ENCODE measurements at regions not wholly inside any gene's neighbourhood (a gene's known extent, or its start where the extent isn't known, plus 50 kb on each side); places are given as distances from the start of the nearest gene placed in this dataset.
"Not testable (repeated sequence)": the region's sequence is repeated elsewhere in the genome, so short reads cannot be mapped to it uniquely, and the experiment has no call there.

- DNase-seq = no peak
Measured at GRCh38 chr12:105423237-105423636, 92.7 kb downstream of the C12orf75 start.

GRCh38 chr12:105423921-105424320 lies 93.4 kb downstream of the C12orf75 start:
- no peak for DNase-seq

DNA sequence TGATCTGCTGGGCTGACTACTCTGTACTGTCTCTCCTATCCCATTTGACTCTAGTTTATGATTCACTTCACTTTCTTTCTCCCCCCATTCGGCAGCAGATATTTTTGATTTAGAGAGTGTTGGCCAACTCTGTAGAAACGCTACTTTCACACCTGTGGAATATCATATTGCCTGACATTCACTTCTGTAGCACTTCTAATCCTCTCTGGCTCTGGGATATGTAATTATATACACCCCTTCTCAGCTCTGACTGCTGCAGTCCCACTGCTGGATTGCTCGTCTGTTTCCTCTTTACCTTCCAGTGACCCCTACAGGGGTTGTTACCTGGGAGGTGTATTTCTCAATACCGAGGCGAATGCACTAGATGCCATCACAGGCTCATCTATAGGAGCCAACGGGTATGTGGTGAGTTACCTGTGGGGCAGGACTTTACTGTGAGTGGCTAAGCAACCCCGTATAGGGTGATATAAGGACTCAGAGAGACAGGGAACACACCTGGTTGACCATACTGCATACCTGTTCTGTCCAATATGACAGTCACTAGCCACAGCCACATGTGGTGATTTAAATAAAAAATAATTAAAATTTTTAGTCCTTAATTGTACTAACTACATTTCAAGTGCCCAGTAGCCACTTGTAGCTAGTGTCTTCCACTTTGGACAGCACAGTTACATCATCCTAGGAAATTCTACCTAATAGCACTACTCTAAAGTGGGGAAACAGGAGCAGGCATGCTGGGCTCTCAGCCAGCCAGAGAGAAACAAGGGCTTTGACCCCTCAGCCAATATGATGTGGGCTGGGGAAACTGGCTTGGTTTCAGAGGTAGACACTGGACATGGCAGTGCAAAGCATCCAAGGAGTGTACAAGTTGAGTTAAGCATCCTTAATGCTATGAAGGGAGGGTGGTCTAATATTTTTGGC lies 95.0 kb downstream of the C12orf75 start:
- no peak for DNase-seq

DNA sequence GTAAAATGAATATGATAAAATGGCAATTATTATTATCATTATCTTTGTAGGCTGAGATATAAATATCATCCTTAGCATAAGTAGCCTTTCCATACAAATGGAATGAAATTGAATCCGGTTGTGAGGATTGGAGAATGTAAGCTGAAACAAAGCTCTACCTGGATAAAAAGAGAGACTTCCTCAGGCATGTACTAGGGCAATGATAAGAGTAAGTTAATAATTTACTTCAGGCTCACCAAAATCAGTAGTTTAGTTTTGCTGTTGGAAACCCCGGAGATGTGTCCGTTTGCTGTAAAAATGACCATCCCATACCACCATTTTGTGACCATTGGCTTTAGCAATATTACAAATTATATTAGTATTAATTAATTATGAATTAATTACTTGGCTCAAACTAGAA lies 96.3 kb downstream of the C12orf75 start:
- DNase-seq = no peak

DNA sequence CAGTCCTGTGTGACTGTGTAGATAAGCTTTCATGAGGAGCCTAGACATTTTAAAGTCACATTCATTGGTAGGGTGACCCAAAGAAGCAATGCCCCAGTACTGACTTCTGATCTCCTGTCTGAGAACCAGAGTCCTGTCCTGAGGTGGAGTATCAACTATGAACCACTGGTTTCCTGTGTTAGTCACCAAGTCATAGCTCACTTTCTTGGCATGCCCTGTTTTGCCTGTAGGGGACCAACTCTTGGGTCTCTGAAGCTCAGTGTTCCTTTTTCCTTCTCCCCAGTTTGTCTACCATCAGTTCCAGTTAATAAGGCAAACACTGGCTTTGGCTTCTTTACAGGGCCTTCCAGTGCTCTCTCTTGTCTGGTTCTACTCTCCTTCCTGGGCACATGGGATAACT lies 97.4 kb downstream of the C12orf75 start:
- DNase-seq = no peak

GRCh38 chr12:105428793-105429395 lies 98.4 kb downstream of the C12orf75 start:
- no peak for DNase-seq

DNA sequence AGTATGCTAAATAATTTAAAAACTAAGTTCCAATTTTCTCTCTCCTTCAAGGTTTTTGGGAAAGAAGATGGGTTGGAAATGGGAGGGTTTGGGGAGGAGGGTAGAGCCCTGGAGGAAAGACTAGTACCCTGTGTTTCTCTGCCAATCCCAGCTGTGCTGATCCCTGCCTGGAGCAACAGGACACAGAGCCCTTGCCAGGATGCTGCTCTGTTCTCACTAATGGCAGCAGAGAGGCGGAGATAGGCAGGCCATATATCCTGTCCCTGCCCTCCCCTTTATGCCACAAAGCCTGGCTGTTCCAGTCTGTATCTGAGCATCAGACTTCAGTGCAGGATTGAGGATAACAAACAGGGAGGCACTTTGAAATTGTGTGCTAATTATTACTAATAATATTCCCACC lies 99.0 kb downstream of the C12orf75 start:
- no peak for DNase-seq

DNA sequence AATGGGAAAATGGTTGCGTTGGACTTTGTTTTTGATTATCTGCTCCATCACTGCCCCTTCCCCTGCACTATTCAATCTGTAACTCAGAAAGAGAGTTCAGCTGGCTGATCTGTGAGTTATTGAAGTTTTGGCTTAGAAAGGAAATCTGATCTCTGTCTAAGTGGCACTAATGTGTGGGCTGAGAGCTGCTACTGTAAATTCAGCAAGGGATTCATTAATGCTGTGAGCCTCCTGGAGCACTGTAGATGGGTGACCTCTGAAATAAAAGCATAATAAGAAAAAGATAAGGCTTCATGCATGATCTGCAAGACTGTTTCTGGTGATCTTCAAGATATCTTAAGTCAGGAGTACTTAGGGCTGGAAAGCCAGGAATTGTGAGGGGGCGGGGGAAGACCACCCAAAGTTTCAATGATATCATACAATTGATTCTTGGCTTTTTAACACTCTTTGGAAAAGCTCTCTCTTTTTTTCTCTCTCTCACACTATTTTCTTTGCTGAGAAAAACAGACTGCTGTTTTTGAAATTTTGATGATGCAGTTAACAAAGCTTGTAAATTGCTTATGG lies 101.1 kb downstream of the C12orf75 start:
- DNase-seq = no peak

DNA sequence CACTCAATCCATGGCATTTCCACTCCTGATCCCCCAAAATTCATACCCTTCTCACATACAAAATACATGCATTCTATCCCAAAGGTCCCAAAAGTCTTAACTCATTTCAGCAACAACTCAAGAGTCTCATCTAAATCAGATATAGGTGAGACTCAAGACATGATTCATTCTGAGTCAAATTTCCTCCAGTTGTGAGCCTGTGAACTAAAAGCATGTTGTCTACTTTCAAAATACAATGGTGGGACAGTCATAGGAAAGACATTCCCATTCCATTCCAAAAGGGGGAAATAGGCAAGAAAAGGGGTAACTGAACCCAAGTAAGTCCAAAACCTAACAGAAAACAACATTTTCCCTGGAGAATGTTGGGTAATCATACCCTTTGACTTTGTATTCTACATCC lies 103.3 kb downstream of the C12orf75 start:
- DNase-seq = no peak

DNA sequence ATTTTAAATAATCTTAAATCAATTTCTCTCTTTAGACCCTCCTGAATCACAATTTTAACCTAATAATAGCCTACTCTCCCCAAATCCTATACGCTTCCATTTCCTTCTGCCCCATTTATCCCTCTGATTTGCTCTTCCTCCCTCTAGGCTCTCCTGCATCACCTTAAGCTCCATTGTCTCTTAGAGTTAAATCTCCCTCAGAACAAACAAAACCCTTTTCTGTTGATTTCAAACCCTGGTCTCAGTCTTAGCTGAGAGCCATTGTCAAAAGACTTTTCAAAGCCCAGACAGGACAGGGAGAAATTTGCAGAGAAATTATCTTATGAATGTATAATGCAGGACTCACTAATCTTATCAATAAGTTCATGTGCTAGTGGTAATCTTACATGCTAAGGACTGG lies 106.1 kb downstream of the C12orf75 start:
- no peak for DNase-seq

DNA sequence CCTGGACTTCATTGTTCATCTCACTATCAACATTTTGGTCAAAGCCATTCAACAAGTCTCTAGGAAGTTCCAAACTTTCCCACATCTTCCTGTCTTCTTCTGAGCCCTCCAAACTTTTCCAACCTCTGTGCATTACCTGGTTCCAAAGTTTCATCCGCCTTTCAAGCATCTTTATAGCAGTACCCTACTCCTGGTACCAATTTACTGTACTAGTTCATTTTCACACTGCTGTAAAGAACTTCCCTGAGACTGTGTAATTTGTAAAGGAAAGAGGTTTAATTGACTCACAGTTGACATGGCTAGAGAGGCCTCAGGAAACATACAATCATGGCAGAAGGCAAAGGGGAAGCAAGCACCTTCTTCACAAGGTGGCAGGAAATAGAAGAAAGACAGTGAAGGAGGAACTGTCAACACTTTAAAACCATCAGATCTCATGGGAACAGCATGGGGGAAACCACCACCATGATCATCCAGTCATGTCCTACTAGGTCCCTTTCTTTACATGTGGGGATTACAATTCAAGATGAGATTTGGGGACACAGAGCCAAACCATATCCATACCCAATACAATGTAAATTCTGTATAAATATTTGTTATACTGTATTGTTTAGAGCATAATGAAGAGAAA lies 109.7 kb downstream of the C12orf75 start:
- no peak for DNase-seq

GRCh38 chr12:105443802-105444652 lies 113.5 kb downstream of the C12orf75 start:
- DNase-seq = no peak

GRCh38 chr12:105444653-105445102 lies 114.2 kb downstream of the C12orf75 start:
- DNase-seq = no peak

DNA sequence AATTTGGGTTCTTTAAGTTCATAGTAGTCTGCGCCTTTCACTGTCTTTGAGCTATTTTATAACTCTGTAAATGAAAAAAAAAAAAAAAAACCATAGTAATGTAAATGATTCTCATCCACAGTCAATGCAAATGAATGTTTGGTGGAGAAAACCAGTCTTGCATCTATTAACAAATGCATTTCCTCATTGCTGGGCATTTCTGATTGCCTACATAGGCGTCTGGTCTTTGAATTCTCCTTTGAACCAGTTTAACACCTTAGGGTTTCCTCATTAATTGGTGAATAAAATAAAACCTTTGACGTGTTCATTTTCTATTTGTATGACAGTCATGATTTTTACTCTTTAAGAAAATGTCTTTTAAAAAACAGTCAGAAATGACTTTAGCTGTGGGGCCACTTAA lies 114.8 kb downstream of the C12orf75 start:
- DNase-seq = no peak

DNA sequence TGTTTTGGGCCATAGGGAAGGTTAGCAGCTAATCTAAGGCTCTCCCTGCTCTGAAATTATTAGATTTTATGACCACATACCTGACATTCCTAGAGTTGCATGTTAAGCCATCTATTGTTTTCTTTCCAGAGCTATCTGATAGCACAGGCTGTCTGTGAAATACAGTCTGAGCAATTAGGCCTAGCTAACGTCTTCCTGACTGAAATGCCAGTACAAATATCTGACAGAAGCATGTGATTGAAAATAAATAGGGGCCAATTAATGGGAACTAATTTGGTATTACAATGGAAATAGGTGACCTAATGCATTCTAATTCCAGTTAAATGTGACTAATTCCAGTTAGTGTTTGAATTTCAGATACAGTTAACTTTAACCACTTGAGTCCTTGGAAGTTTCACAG lies 115.2 kb downstream of the C12orf75 start:
- DNase-seq = no peak

DNA sequence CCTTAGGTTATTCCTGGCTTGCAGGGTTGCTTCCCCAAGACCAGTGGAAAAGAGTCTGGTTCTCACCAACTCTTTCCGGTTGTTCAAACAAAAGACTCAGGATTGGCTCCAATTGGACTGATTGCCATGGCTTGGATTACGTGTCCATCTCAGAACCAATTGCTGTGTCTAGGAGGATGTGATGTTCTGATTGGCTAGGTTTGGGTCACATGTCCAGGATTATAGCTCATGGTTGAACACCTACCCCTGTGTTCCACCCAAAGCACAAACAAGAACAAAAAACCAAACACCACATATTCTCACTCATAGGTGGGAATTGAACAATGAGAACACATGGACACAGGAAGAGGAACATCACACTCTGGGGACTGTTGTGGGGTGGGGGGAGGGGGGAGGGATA lies 116.0 kb downstream of the C12orf75 start:
- not testable (repeated sequence) for DNase-seq

DNA sequence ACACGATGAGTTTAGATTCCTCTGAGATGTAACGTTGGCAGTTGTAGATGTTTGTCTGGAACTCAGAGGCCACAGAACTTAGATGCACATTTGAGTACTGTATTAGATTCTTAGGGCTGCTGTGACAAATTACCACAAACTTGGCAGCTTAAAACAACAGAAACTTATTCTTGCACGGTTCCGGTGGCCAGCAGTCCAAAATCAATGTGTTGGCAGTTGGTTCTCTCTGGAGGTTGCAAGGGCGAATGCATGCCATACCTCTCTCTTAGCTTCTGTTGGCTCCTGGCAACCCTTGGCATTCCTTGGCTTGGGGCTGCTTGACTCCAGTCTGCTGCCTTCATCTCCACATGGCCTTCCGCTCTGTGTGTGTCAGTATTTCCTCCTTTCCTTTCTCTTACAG lies 118.9 kb downstream of the C12orf75 start:
- no peak for DNase-seq

GRCh38 chr12:105451211-105451610 lies 120.7 kb downstream of the C12orf75 start:
- DNase-seq = no peak

DNA sequence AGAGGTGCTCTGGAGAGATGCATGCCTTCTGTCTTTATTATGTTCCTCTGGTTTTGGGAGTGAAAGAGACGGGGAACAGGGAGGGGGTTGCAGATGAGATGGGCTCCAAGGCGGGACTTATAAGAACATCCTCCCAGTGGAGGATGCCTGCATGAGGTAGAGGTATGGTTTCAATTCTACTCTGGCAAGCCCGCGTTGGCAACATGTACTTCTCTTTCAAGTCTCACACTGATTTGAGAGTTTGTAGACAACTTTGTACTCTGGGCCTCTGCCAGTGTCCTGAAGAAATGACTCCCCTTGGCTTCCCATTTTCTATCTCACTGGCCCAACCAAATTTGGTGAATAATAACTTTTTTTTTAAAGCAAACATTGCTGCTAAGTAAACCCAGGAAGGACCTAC lies 121.3 kb downstream of the C12orf75 start:
- DNase-seq = no peak

DNA sequence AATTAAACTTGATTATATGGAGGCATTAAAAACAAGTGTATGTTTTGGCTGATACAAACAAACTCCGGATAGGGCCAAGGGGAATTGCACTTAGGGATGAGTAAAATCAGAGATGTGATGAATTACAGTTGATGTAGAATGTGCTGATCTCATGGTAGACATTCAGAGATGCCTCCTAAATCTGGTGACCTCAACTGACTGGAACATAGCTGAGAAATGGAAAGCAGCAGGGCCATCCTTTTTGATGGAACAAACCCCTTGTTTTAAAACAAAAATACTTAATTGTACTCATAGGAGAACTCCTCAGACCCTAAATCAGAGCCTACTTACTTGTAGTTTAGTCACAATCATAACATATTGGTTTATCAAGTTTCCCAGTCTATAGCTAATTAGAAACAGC lies 122.8 kb downstream of the C12orf75 start:
- DNase-seq = no peak

- no peak for DNase-seq
Measured at GRCh38 chr12:105454688-105455087, 124.2 kb downstream of the C12orf75 start.

All from amygdala (tissue), 56 donors.